H1 (cell line): ENCODE measurements at regions not wholly inside any gene's neighbourhood (a gene's known extent, or its start where the extent isn't known, plus 50 kb on each side); places are given as distances from the start of the nearest gene placed in this dataset.

ENCODE experiments used
- CTCF ChIA-PET: fragments of 300-600 bp; sonication (Branson Sonifier 250); formaldehyde crosslinking; loops from one replicate; lab custom pipeline; 2021; ENCODE audit not compliant: partially characterized antibody; lab: Charles Lee
- POLR2A ChIA-PET: fragments of 300-600 bp; sonication (Branson Sonifier 250); formaldehyde crosslinking; loops from one replicate; lab custom pipeline; 2021; ENCODE audit warnings: inconsistent platforms; ENCODE audit not compliant: partially characterized antibody; lab: Charles Lee
- DNase-seq, 2 experiments: peaks; one replicate each; pipeline versions ENCODE4 v3.0.0 to v3.0.0-alpha.2; 2010 to 2022; ENCODE audit warnings: low spot score in 2 of 2, low read depth in 1 of 2, mixed read lengths in 1 of 2
- FAIRE-seq: peaks from 2 replicates; lab custom pipeline; 2011; peaks lifted over from hg19 to GRCh38; lab: Jason Lieb, UNC
- H2AFZ ChIP-seq: 2 replicates; pipeline ENCODE4 v1.8.1; 2012; ENCODE audit warnings: low read length, inconsistent platforms
- H2AK5ac ChIP-seq: 2 replicates; pipeline ENCODE4 v1.6.1; 2013; ENCODE audit warnings: low read depth, low read length
- H2BK120ac ChIP-seq: replicated peaks from 2 replicates; pipeline ENCODE3; 2013; ENCODE audit warnings: low read depth, low read length, inconsistent platforms
- H2BK12ac ChIP-seq: 2 replicates; pipeline ENCODE4 v1.6.1; 2013; ENCODE audit warnings: low read depth, low read length
- H2BK15ac ChIP-seq: 2 replicates; pipeline ENCODE4 v1.6.1; 2013; ENCODE audit warnings: low read length
- H2BK20ac ChIP-seq: 2 replicates; pipeline ENCODE4 v1.6.1; 2013; ENCODE audit warnings: low read length
- H2BK5ac ChIP-seq: 2 replicates; pipeline ENCODE4 v1.6.1; 2013; ENCODE audit warnings: low read depth, low read length
- H3K14ac ChIP-seq: 2 replicates; pipeline ENCODE4 v1.6.1; 2013; ENCODE audit warnings: inconsistent platforms; ENCODE audit not compliant: insufficient read length
- H3K18ac ChIP-seq: 2 replicates; pipeline ENCODE4 v1.6.1; 2013; ENCODE audit warnings: low read length; ENCODE audit errors: extremely low read depth
- H3K23ac ChIP-seq: 2 replicates; pipeline ENCODE4 v1.6.1; 2013; ENCODE audit warnings: inconsistent platforms; ENCODE audit not compliant: insufficient read length
- H3K23me2 ChIP-seq: 2 replicates; pipeline ENCODE4 v1.6.1; 2013; ENCODE audit warnings: low read depth, low read length
- H3K27ac ChIP-seq: 2 replicates; pipeline ENCODE4 v1.6.1; 2011; ENCODE audit warnings: low read depth, low read length, inconsistent platforms
- H3K27me3 ChIP-seq, 4 experiments: replicated peaks in 1 of 4; 1 replicate in 1 of 4; 2 replicates in 3 of 4; pipeline versions ENCODE4 v1.6.1 to v1.8.1; 2011 to 2013; ENCODE audit warnings: low read length in 3 of 4, mild to moderate bottlenecking in 3 of 4, inconsistent platforms in 2 of 4, mixed read lengths in 2 of 4, moderate library complexity in 1 of 4; ENCODE audit not compliant: control insufficient read depth in 3 of 4, insufficient read depth in 3 of 4; ENCODE audit errors: extremely low read depth in 1 of 4
- H3K36me3 ChIP-seq, 4 experiments: 2 replicates each; pipeline versions ENCODE4 v1.6.1 to v1.8.1; 2011 to 2013; ENCODE audit warnings: mild to moderate bottlenecking in 4 of 4, low read length in 3 of 4, moderate library complexity in 2 of 4, control low read depth in 1 of 4, inconsistent platforms in 1 of 4; ENCODE audit not compliant: insufficient read depth in 4 of 4, control insufficient read depth in 2 of 4
- H3K4ac ChIP-seq: replicated peaks from 2 replicates; pipeline ENCODE3; 2013; ENCODE audit warnings: low read length, low read depth, mixed read lengths, inconsistent platforms; ENCODE audit not compliant: insufficient read length
- H3K4me1 ChIP-seq, 4 experiments: replicated peaks in 1 of 4; 1 replicate in 1 of 4; 2 replicates in 3 of 4; pipeline versions ENCODE4 v1.6.1 to v1.8.1; 2011 to 2013; ENCODE audit warnings: low read length in 3 of 4, inconsistent platforms in 2 of 4, mixed read lengths in 1 of 4; ENCODE audit not compliant: insufficient read depth in 4 of 4, control insufficient read depth in 3 of 4
- H3K4me2 ChIP-seq, 2 experiments: 2 replicates each; pipeline versions ENCODE4 v1.6.1 to v1.8.1; 2011 to 2013; ENCODE audit warnings: low read depth in 2 of 2, low read length in 2 of 2, control low read depth in 1 of 2, inconsistent platforms in 1 of 2, mild to moderate bottlenecking in 1 of 2; ENCODE audit not compliant: insufficient read depth in 1 of 2
- H3K4me3 ChIP-seq, 4 experiments: fragments of 200-600, 300-600 bp in 1 of 4; sonication (generic), shearing (Covaris generic), sonication (Bioruptor Twin) in 1 of 4; 2 replicates each; pipeline versions ENCODE4 v1.5.1 to v1.8.1; 2011 to 2016; ENCODE audit warnings: low read length in 4 of 4, low read depth in 3 of 4, control low read depth in 2 of 4, inconsistent platforms in 2 of 4, mild to moderate bottlenecking in 2 of 4, mixed read lengths in 1 of 4, moderate library complexity in 1 of 4; ENCODE audit not compliant: insufficient read depth in 2 of 4; ENCODE audit errors: extremely low read depth in 1 of 4
- H3K56ac ChIP-seq: replicated peaks from 2 replicates; pipeline ENCODE3; 2013; ENCODE audit warnings: low read depth, mild to moderate bottlenecking, mixed read lengths, low read length, inconsistent platforms; ENCODE audit not compliant: insufficient read length
- H3K79me1 ChIP-seq: 2 replicates; pipeline ENCODE4 v1.6.1; 2013; ENCODE audit warnings: low read depth, low read length, control low read depth
- H3K79me2 ChIP-seq, 2 experiments: 2 replicates each; pipeline versions ENCODE4 v1.6.1 to v1.8.1; 2012 to 2013; ENCODE audit warnings: low read length in 2 of 2, mild to moderate bottlenecking in 2 of 2, inconsistent platforms in 1 of 2; ENCODE audit not compliant: insufficient read depth in 2 of 2, control insufficient read depth in 1 of 2
- H3K9ac ChIP-seq, 4 experiments: replicated peaks in 1 of 4; 1 replicate in 1 of 4; 2 replicates in 3 of 4; pipeline versions ENCODE4 v1.6.1 to v1.8.1; 2011 to 2013; ENCODE audit warnings: low read depth in 3 of 4, low read length in 3 of 4, control low read depth in 2 of 4, mild to moderate bottlenecking in 2 of 4, moderate library complexity in 2 of 4, inconsistent platforms in 1 of 4; ENCODE audit errors: extremely low read depth in 1 of 4
- H3K9me3 ChIP-seq, 2 experiments: 2 replicates each; pipeline versions ENCODE4 v1.6.1 to v1.8.1; 2012 to 2013; ENCODE audit warnings: mild to moderate bottlenecking in 2 of 2, moderate library complexity in 2 of 2, control low read depth in 1 of 2, inconsistent platforms in 1 of 2, low read depth in 1 of 2, low read length in 1 of 2, mixed read lengths in 1 of 2; ENCODE audit not compliant: insufficient read depth in 2 of 2
- H4K20me1 ChIP-seq, 2 experiments: replicated peaks in 1 of 2; 2 replicates each; pipeline versions ENCODE3 to v1.8.1; 2011 to 2013; ENCODE audit warnings: inconsistent platforms in 2 of 2, low read length in 2 of 2, mild to moderate bottlenecking in 1 of 2; ENCODE audit not compliant: insufficient read depth in 2 of 2, control insufficient read depth in 1 of 2
- H4K5ac ChIP-seq: 2 replicates; pipeline ENCODE4 v1.6.1; 2013; ENCODE audit warnings: low read length, low read depth, mixed read lengths, inconsistent platforms; ENCODE audit not compliant: insufficient read length
- H4K8ac ChIP-seq: 2 replicates; pipeline ENCODE4 v1.8.0; 2013; ENCODE audit warnings: mild to moderate bottlenecking, moderate library complexity, low read length, inconsistent platforms; ENCODE audit not compliant: insufficient read depth; ENCODE audit errors: extremely low read depth
- H4K91ac ChIP-seq: replicated peaks from 2 replicates; pipeline ENCODE3; 2013; ENCODE audit warnings: low read length, mixed read lengths, inconsistent platforms; ENCODE audit not compliant: insufficient read length
- ATF2 ChIP-seq: IDR thresholded peaks from 2 replicates; pipeline ENCODE4 v1.6.1; 2012; ENCODE audit warnings: low read length, inconsistent platforms
- FOSL1 ChIP-seq: IDR thresholded peaks from 2 replicates; pipeline ENCODE4 v1.6.1; 2011; ENCODE audit warnings: mild to moderate bottlenecking, low read depth, low read length, moderate library complexity; ENCODE audit not compliant: insufficient read depth
- SP4 ChIP-seq: IDR thresholded peaks from 2 replicates; pipeline ENCODE4 v1.6.1; 2012; ENCODE audit warnings: low read length, inconsistent platforms
- SRF ChIP-seq: IDR thresholded peaks from 2 replicates; pipeline ENCODE4 v1.6.1; 2011; ENCODE audit warnings: mild to moderate bottlenecking, low read depth, low read length, moderate library complexity
- ZNF274 ChIP-seq: IDR thresholded peaks from 2 replicates; pipeline ENCODE4 v1.7.0; 2012; ENCODE audit warnings: low read length, borderline replicate concordance; ENCODE audit errors: extremely low read depth
- WGBS, 2 experiments: shearing (Covaris generic) in 1 of 2; methylation state at CpG; one replicate each; pipeline versions ENCODE4 v1.1.6 to v1.1.7; 2013 to 2015; ENCODE audit warnings: low lambda C conversion rate in 2 of 2, mixed read lengths in 2 of 2, inconsistent platforms in 1 of 2, low coverage in 1 of 2, missing lambda C conversion rate in 1 of 2; ENCODE audit not compliant: insufficient replicate concordance in 2 of 2, insufficient coverage in 1 of 2, insufficient read length in 1 of 2; ENCODE audit errors: extremely low coverage in 1 of 2, missing lambda C conversion rate in 1 of 2; 5-methylcytosine and 5-hydroxymethylcytosine counted together

GRCh38 chr9:34771007-34771406, 61.1 kb upstream of the CCL21 start:
- Histone ChIP-seq H4K8ac (no peak overlapping the region), H2AFZ (no peak overlapping the region), H3K23ac (no peak overlapping the region), H4K91ac (no peak overlapping the region), H3K27ac (no peak overlapping the region), H3K9me3 (peaks cover 8 to 9% of the 10 kb centered on the region in 2 experiments), H3K36me3 (no peaks in the 10 kb centered on the region), H4K5ac (no peak overlapping the region), H3K4me3 (no peak overlapping the region), H3K27me3 (no peaks in the 10 kb centered on the region), H3K4me1 (no peaks in the 10 kb centered on the region; a peak in 1 of 7 replicates), H3K56ac (no peak overlapping the region), H3K18ac (no peak overlapping the region)
- CTCF ChIA-PET, result no interaction called here
- no peak for TF ChIP-seq FOSL1
- TF ChIP-seq SP4, result no peak
- TF ChIP-seq ZNF274, result no peak
- TF ChIP-seq ATF2, result no peak
- no peak for TF ChIP-seq SRF
- TF ChIP-seq, all 59 proteins: peak for 0
- 92% methylated on average over 4 of the region's 4 CpGs; no CpG with 5 or more reads in 1 of the 2 experiments for WGBS, 2 experiments
- Histone ChIP-seq H3K79me1 (no peaks in the 10 kb centered on the region), H2BK120ac (no peak overlapping the region), H4K20me1 (no peaks in the 10 kb centered on the region), H3K4ac (no peak overlapping the region), H2BK5ac (no peak overlapping the region), H3K79me2 (no peaks in the 10 kb centered on the region), H3K9ac (no peak overlapping the region), H2BK12ac (no peak overlapping the region), H3K4me2 (no peak overlapping the region), H2BK20ac (no peak overlapping the region), H2AK5ac (no peak overlapping the region), H3K23me2 (no peaks in the 10 kb centered on the region; the same call in 1 of the 2 replicates), H2BK15ac (no peak overlapping the region), H3K14ac (no peak overlapping the region)
- POLR2A ChIA-PET, result no interaction called here
- FAIRE-seq, result no peak
- DNase-seq, result no peak
